HG03460 (cell line): ENCODE measurements at regions not wholly inside any gene's neighbourhood (a gene's known extent, or its start where the extent isn't known, plus 50 kb on each side); places are given as distances from the start of the nearest gene placed in this dataset.

Source experiments
- ATAC-seq: cut with Tn5 transposase; IDR thresholded peaks from one replicate; pipeline ENCODE4 v1.9.1; 2021; ENCODE audit not compliant: unreplicated experiment

GRCh38 chr6:156461647-156462046 is 315.5 kb upstream of the ARID1B start:
- ATAC-seq: no peak

GRCh38 chr6:156457601-156458000 is 319.6 kb upstream of the ARID1B start:
- ATAC-seq: no peak

- ATAC-seq: no peak
Measured at GRCh38 chr6:156455847-156456246, 321.3 kb upstream of the ARID1B start.

- ATAC-seq: no peak
Measured at GRCh38 chr6:156454867-156455266, 322.3 kb upstream of the ARID1B start.

- no peak for ATAC-seq
Measured at GRCh38 chr6:156451726-156452125, 325.5 kb upstream of the ARID1B start.

GRCh38 chr6:156451088-156451487 is 326.1 kb upstream of the ARID1B start:
- no peak for ATAC-seq

GRCh38 chr6:156450421-156450820 is 326.8 kb upstream of the ARID1B start:
- ATAC-seq: no peak

GRCh38 chr6:156449569-156449968 is 327.6 kb upstream of the ARID1B start:
- ATAC-seq: no peak

- ATAC-seq: no peak
Measured at GRCh38 chr6:156449128-156449527, 328.1 kb upstream of the ARID1B start.

GRCh38 chr6:156448579-156448978 is 328.6 kb upstream of the ARID1B start:
- ATAC-seq: no peak

GRCh38 chr6:156440688-156441087 is 336.5 kb upstream of the ARID1B start:
- ATAC-seq: no peak

- ATAC-seq: no peak
Measured at GRCh38 chr6:156438350-156438923, 338.7 kb upstream of the ARID1B start.

- no peak for ATAC-seq
Measured at GRCh38 chr6:156437121-156437879, 339.9 kb upstream of the ARID1B start.

- ATAC-seq: no peak
Measured at GRCh38 chr6:156434795-156435190, 342.4 kb upstream of the ARID1B start.

GRCh38 chr6:156434049-156434794 is 343.0 kb upstream of the ARID1B start:
- ATAC-seq: no peak

GRCh38 chr6:156432543-156432942 is 344.6 kb upstream of the ARID1B start:
- ATAC-seq: no peak

GRCh38 chr6:156430386-156430785 is 346.8 kb upstream of the ARID1B start:
- no peak for ATAC-seq

- ATAC-seq: no peak
Measured at GRCh38 chr6:156427345-156427744, 349.8 kb upstream of the ARID1B start.

GRCh38 chr6:156425359-156426020 is 351.7 kb upstream of the ARID1B start:
- ATAC-seq: no peak

GRCh38 chr6:156423829-156424228 is 353.3 kb upstream of the ARID1B start:
- no peak for ATAC-seq

GRCh38 chr6:156423075-156423474 is 354.1 kb upstream of the ARID1B start:
- no peak for ATAC-seq

- ATAC-seq: no peak
Measured at GRCh38 chr6:156421933-156422332, 355.2 kb upstream of the ARID1B start.
